ENCODE measurements at regions not wholly inside any gene's neighbourhood (a gene's known extent, or its start where the extent isn't known, plus 50 kb on each side); places are given as distances from the start of the nearest gene placed in this dataset.

GRCh38 chr6:139846538-139847456 is 472.3 kb upstream of the CITED2 start:
- no peaks in the 10 kb centered on the region for H3K36me3 ChIP-seq (ENCODE audit: low read depth)
- no peak overlapping the region for H3K4me3 ChIP-seq (ENCODE audit: severe bottlenecking)
- H3K27me3 ChIP-seq (ENCODE audit: insufficient read depth, poor library complexity, severe bottlenecking) = no peaks in the 10 kb centered on the region
- no peak for ATAC-seq (ENCODE audit: low read depth)
- H3K4me1 ChIP-seq (ENCODE audit: insufficient read depth, poor library complexity, severe bottlenecking) = no peaks in the 10 kb centered on the region
- no peak overlapping the region for H3K27ac ChIP-seq (ENCODE audit: poor library complexity, severe bottlenecking)
- TF ChIP-seq CTCF (IDR thresholded peaks at IDR 0.05; ENCODE audit: poor library complexity, severe bottlenecking) = no peak
- DNase-seq (ENCODE audit: low spot score) = no peak
- no peaks in the 10 kb centered on the region for H3K9me3 ChIP-seq (ENCODE audit: severe bottlenecking)

GRCh38 chr6:139844907-139845306 is 470.5 kb upstream of the CITED2 start:
- no peaks in the 10 kb centered on the region for H3K27me3 ChIP-seq (ENCODE audit: insufficient read depth, poor library complexity, severe bottlenecking)
- H3K4me3 ChIP-seq (ENCODE audit: severe bottlenecking) = no peak overlapping the region
- ATAC-seq (ENCODE audit: low read depth) (no peak), DNase-seq (ENCODE audit: low spot score) (no peak)
- H3K4me1 ChIP-seq (ENCODE audit: insufficient read depth, poor library complexity, severe bottlenecking) = no peaks in the 10 kb centered on the region
- TF ChIP-seq CTCF (IDR thresholded peaks at IDR 0.05; ENCODE audit: poor library complexity, severe bottlenecking) = no peak
- H3K36me3 ChIP-seq (ENCODE audit: low read depth) = no peaks in the 10 kb centered on the region
- H3K27ac ChIP-seq (ENCODE audit: poor library complexity, severe bottlenecking) = no peak overlapping the region
- H3K9me3 ChIP-seq (ENCODE audit: severe bottlenecking) = no peaks in the 10 kb centered on the region

GRCh38 chr6:139841794-139842215 is 467.4 kb upstream of the CITED2 start:
- Histone ChIP-seq H3K27ac (ENCODE audit: poor library complexity, severe bottlenecking) (no peak overlapping the region), H3K4me3 (ENCODE audit: severe bottlenecking) (no peak overlapping the region), H3K9me3 (ENCODE audit: severe bottlenecking) (no peaks in the 10 kb centered on the region), H3K4me1 (ENCODE audit: insufficient read depth, poor library complexity, severe bottlenecking) (no peaks in the 10 kb centered on the region), H3K36me3 (ENCODE audit: low read depth) (no peaks in the 10 kb centered on the region), H3K27me3 (ENCODE audit: insufficient read depth, poor library complexity, severe bottlenecking) (no peaks in the 10 kb centered on the region)
- ATAC-seq (ENCODE audit: low read depth) = no peak
- TF ChIP-seq CTCF (IDR thresholded peaks at IDR 0.05; ENCODE audit: poor library complexity, severe bottlenecking) = no peak
- no peak for DNase-seq (ENCODE audit: low spot score)

- no peak for DNase-seq (ENCODE audit: low spot score)
- Histone ChIP-seq H3K4me3 (ENCODE audit: severe bottlenecking) (no peak overlapping the region), H3K4me1 (ENCODE audit: insufficient read depth, poor library complexity, severe bottlenecking) (no peaks in the 10 kb centered on the region), H3K27ac (ENCODE audit: poor library complexity, severe bottlenecking) (no peak overlapping the region), H3K27me3 (ENCODE audit: insufficient read depth, poor library complexity, severe bottlenecking) (no peaks in the 10 kb centered on the region), H3K36me3 (ENCODE audit: low read depth) (no peaks in the 10 kb centered on the region), H3K9me3 (ENCODE audit: severe bottlenecking) (no peaks in the 10 kb centered on the region)
- TF ChIP-seq CTCF (IDR thresholded peaks at IDR 0.05; ENCODE audit: poor library complexity, severe bottlenecking) = no peak
- no peak for ATAC-seq (ENCODE audit: low read depth)
Measured at GRCh38 chr6:139839506-139840156, 465.2 kb upstream of the CITED2 start.

Measured in RWPE2 (cell line).